Adrenal gland (tissue), 5 donors: ENCODE measurements at regions not wholly inside any gene's neighbourhood (a gene's known extent, or its start where the extent isn't known, plus 50 kb on each side); places are given as distances from the start of the nearest gene placed in this dataset.

Source experiments
- CTCF ChIP-seq, 6 experiments: fragments of 450-650 bp in 4 of 6; fragments of 200-600 bp in 2 of 6; sonication (generic) in 1 of 6; IDR thresholded peaks; 1 replicate in 5 of 6; 2 replicates in 1 of 6; pipeline versions ENCODE4 v1.5.1 to v1.8.0; 2016 to 2021; ENCODE audit warnings: antibody characterized with exemption in 6 of 6, mild to moderate bottlenecking in 2 of 6, moderate library complexity in 1 of 6
- POLR2A ChIP-seq, 2 donors: fragments of 450-650 bp; IDR thresholded peaks; one replicate each; pipeline ENCODE4 v1.6.1; 2017; ENCODE audit warnings: antibody characterized with exemption in 2 of 2, mild to moderate bottlenecking in 2 of 2, moderate library complexity in 1 of 2
- donor health status: DM: no; HTN: no; CAD: no.

DNA sequence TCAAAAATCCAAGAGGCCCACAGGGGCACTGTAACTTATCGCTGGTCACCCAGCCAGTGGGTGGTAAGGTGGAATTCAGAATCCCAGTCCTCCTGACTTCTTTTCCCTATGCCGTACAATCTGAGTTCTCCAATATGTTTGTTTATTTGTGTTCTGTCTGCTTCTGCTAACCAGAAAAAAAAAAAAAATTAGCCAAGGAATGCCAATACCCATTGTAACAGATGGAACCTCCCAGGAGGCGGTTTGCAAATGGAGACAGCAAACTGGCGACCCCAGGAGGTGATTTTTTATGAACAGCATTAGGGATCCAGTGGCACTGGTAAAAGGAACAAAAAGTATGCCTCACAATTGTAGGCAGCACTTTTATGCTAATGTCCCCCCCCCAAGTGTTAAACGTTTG lies 189.0 kb upstream of the FGGY start:
- no peak for TF ChIP-seq CTCF (IDR thresholded peaks at IDR 0.05)
- no peak for TF ChIP-seq POLR2A (IDR thresholded peaks at IDR 0.05)
